ENCODE measurements at regions not wholly inside any gene's neighbourhood (a gene's known extent, or its start where the extent isn't known, plus 50 kb on each side); places are given as distances from the start of the nearest gene placed in this dataset.

DNA sequence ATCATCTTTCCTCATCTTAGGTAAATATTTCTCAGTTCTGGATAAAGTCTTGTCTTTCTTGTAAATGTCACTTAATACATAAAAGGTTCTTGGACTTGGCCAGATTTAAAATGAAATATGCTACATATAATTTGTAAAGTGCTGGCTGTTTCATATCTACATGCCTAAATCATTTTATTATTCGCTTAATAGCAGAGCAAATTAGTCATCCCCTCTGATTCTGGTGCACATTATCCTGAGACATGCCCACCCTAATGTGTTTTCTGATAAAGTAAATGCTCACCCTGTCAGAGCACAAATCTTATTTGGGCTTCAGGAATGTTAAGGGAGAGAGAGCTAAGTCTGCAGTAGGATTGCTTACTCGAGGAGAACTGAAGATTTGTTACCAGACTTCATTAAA is 166.5 kb upstream of the IZUMO3 start:
- no peak for DNase-seq
- 45 to 51% methylated on average over 2 of the region's 2 CpGs for WGBS, 2 donors
- Histone ChIP-seq H3K9me3 (no peaks in the 10 kb centered on the region), H3K36me3 (no peaks in the 10 kb centered on the region), H3K4me3 (no peak overlapping the region), H3K27ac (no peak overlapping the region), H3K4me1 (no peaks in the 10 kb centered on the region), H3K27me3 (no peaks in the 10 kb centered on the region)
- TF ChIP-seq POLR2AphosphoS5 (IDR thresholded peaks at IDR 0.05) (no peak), EP300 (IDR thresholded peaks at IDR 0.05) (no peak), POLR2A (IDR thresholded peaks at IDR 0.05) (no peak)
- TF ChIP-seq, protein P1, sequence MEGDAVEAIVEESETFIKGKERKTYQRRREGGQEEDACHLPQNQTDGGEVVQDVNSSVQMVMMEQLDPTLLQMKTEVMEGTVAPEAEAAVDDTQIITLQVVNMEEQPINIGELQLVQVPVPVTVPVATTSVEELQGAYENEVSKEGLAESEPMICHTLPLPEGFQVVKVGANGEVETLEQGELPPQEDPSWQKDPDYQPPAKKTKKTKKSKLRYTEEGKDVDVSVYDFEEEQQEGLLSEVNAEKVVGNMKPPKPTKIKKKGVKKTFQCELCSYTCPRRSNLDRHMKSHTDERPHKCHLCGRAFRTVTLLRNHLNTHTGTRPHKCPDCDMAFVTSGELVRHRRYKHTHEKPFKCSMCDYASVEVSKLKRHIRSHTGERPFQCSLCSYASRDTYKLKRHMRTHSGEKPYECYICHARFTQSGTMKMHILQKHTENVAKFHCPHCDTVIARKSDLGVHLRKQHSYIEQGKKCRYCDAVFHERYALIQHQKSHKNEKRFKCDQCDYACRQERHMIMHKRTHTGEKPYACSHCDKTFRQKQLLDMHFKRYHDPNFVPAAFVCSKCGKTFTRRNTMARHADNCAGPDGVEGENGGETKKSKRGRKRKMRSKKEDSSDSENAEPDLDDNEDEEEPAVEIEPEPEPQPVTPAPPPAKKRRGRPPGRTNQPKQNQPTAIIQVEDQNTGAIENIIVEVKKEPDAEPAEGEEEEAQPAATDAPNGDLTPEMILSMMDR (IDR thresholded peaks at IDR 0.05), result no peak
- ATAC-seq (ENCODE audit: low FRiP score in 2 of 2), result no peak

DNA sequence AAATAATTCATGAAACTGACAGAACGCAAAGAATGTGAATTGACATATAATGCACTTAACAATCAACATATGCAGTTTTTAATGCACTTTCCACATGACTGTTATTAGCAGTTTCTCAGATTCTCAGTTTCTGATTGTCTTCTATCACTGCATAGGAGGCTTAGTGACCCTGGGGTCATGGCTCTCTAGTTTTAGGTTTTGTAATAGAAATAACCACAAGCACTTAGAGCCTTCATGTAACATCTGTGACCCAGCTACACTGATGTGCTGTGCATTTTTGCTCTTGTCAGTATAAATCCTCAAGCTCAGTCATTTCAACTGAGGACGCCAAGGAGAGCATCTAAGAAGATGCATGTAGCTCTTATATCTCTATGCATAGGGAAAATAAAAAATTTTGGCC is 163.1 kb upstream of the IZUMO3 start:
- TF ChIP-seq POLR2AphosphoS5 (IDR thresholded peaks at IDR 0.05), result no peak
- TF ChIP-seq EP300 (IDR thresholded peaks at IDR 0.05), result no peak
- TF ChIP-seq POLR2A (IDR thresholded peaks at IDR 0.05), result no peak
- TF ChIP-seq, protein P1 (IDR thresholded peaks at IDR 0.05), result no peak
- ATAC-seq (ENCODE audit: low FRiP score in 2 of 2) (no peak), DNase-seq (no peak)
- Histone ChIP-seq H3K4me1 (no peaks in the 10 kb centered on the region), H3K27me3 (no peaks in the 10 kb centered on the region), H3K4me3 (no peak overlapping the region), H3K36me3 (no peaks in the 10 kb centered on the region), H3K9me3 (no peaks in the 10 kb centered on the region), H3K27ac (no peak overlapping the region)
- WGBS, 2 donors, result 81 to 85% methylated on average over 2 of the region's 2 CpGs

DNA sequence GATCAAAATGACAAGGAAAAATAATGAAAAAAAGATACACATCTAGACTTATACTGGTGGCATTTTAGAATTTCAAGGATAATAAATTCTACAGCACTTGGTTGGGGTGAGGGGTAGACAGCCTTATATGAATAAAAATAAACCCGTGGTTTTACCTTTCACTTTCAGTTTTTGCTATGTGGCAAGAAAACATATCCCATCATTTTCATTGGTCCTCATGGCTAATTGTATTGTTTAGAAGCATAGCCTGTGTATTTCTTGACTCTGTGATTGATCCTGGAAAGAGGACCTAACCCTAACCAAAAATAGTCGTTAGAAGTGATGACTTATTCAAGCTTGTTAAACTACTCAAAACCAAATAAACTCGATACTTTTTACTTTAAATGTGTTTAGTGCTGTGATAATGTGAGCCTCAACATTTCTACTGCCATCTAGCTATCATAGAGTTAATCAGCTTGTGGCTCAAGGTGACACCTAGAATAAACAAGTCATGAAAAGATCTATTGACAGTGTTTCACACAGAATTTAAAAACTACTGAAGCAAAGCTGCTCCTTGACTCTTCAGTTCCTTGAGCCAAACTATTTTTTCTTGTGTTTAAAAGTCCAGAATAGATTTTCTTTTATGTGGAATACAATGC is 153.3 kb upstream of the IZUMO3 start:
- WGBS, 2 donors, result 28 to 30% methylated on average over 3 of the region's 3 CpGs
- peak overlapping the region in 1 of 4 donors; percentile 12 for H3K4me3 ChIP-seq
- no peaks in the 10 kb centered on the region for H3K9me3 ChIP-seq

DNA sequence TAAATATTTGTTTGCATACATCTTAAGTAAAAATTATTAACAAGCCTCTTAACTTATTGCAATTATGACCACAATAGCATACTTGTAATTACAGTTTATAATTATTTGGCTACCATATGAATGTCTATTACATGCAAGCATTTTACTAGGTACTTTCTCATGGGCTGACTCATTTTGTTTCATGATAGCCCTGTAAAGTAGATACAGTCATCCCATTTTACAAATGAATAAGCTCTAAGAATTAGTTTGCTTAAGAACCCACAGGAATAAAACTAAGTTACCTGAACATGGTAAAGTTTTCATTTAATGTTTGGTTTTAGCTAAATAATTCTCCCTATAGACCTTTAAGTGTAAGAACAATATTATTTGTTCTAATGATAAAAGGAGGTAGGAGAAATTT is 126.6 kb upstream of the IZUMO3 start:
- TF ChIP-seq EP300 (IDR thresholded peaks at IDR 0.05), result no peak
- TF ChIP-seq POLR2A (IDR thresholded peaks at IDR 0.05), result no peak
- no peak for TF ChIP-seq POLR2AphosphoS5 (IDR thresholded peaks at IDR 0.05)
- TF ChIP-seq, protein P1 (IDR thresholded peaks at IDR 0.05), result no peak
- Histone ChIP-seq H3K27me3 (no peaks in the 10 kb centered on the region), H3K9me3 (no peaks in the 10 kb centered on the region), H3K27ac (no peak overlapping the region), H3K36me3 (no peaks in the 10 kb centered on the region), H3K4me3 (no peak overlapping the region), H3K4me1 (no peaks in the 10 kb centered on the region)
- ATAC-seq (ENCODE audit: low FRiP score in 2 of 2) (no peak), DNase-seq (no peak)

More for the DNA sequence above, 153.3 kb upstream of the IZUMO3 start:
- Histone ChIP-seq H3K36me3 (no peaks in the 10 kb centered on the region), H3K27ac (no peak overlapping the region), H3K27me3 (no peaks in the 10 kb centered on the region), H3K4me1 (no peaks in the 10 kb centered on the region)
- DNase-seq (no peak), ATAC-seq (ENCODE audit: low FRiP score in 2 of 2) (no peak)
- TF ChIP-seq EP300 (IDR thresholded peaks at IDR 0.05) (no peak), POLR2A (IDR thresholded peaks at IDR 0.05) (no peak), POLR2AphosphoS5 (IDR thresholded peaks at IDR 0.05) (no peak)
- TF ChIP-seq, protein P1 (IDR thresholded peaks at IDR 0.05), result no peak

DNA sequence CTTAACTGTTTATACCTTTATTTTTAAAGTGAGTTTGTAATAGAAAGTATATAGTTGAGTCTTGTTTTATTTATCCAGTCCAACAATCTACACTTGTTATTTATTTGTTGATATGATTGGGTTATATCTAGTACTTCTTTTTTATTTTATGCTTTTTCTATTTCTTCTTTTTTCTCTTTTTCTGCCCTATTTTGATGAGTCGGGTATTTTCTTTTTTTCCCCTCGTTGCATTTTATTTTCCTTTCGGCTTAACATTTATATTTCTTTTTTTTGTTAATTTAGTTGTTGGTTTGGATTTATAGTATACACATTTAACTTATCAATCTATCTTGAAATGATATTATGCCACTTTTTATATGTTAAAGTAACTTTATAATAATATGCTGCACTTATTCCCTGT is 111.7 kb upstream of the IZUMO3 start:
- TF ChIP-seq EP300 (IDR thresholded peaks at IDR 0.05), result no peak
- TF ChIP-seq POLR2AphosphoS5 (IDR thresholded peaks at IDR 0.05), result no peak
- no peak for TF ChIP-seq POLR2A (IDR thresholded peaks at IDR 0.05)
- TF ChIP-seq, protein P1 (IDR thresholded peaks at IDR 0.05), result no peak
- 85 to 86% methylated on average over 3 of the region's 3 CpGs for WGBS, 2 donors
- Histone ChIP-seq H3K36me3 (no peaks in the 10 kb centered on the region), H3K4me3 (no peak overlapping the region), H3K27me3 (no peaks in the 10 kb centered on the region), H3K27ac (no peak overlapping the region), H3K9me3 (no peaks in the 10 kb centered on the region), H3K4me1 (no peaks in the 10 kb centered on the region)
- ATAC-seq (ENCODE audit: low FRiP score in 2 of 2) (no peak), DNase-seq (no peak)
